ENCODE measurements at regions not wholly inside any gene's neighbourhood (a gene's known extent, or its start where the extent isn't known, plus 50 kb on each side); places are given as distances from the start of the nearest gene placed in this dataset.

DNA sequence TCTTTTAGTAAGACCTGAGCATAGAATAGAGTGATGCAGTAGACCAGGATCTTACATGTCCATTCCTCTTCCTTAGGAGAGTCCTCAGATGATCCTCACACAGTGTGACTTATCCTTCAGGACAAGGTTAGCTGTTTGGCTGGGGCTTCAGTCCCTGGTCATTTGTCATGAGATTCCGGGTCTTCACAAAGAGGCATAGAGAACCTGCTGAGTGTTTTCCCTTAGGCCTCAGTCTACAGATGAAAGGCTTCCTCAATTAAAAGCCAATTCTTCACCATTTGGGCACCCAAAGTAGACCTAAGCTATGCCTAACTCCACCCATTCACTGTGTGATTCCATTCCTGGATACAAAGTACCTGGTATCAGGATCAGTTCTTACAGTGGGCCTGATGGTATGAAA lies 329.8 kb upstream of the RUNX1 start:
- TF ChIP-seq, protein P1, sequence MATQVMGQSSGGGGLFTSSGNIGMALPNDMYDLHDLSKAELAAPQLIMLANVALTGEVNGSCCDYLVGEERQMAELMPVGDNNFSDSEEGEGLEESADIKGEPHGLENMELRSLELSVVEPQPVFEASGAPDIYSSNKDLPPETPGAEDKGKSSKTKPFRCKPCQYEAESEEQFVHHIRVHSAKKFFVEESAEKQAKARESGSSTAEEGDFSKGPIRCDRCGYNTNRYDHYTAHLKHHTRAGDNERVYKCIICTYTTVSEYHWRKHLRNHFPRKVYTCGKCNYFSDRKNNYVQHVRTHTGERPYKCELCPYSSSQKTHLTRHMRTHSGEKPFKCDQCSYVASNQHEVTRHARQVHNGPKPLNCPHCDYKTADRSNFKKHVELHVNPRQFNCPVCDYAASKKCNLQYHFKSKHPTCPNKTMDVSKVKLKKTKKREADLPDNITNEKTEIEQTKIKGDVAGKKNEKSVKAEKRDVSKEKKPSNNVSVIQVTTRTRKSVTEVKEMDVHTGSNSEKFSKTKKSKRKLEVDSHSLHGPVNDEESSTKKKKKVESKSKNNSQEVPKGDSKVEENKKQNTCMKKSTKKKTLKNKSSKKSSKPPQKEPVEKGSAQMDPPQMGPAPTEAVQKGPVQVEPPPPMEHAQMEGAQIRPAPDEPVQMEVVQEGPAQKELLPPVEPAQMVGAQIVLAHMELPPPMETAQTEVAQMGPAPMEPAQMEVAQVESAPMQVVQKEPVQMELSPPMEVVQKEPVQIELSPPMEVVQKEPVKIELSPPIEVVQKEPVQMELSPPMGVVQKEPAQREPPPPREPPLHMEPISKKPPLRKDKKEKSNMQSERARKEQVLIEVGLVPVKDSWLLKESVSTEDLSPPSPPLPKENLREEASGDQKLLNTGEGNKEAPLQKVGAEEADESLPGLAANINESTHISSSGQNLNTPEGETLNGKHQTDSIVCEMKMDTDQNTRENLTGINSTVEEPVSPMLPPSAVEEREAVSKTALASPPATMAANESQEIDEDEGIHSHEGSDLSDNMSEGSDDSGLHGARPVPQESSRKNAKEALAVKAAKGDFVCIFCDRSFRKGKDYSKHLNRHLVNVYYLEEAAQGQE (IDR thresholded peaks at IDR 0.05) = no peak
- TF ChIP-seq, protein P2, sequence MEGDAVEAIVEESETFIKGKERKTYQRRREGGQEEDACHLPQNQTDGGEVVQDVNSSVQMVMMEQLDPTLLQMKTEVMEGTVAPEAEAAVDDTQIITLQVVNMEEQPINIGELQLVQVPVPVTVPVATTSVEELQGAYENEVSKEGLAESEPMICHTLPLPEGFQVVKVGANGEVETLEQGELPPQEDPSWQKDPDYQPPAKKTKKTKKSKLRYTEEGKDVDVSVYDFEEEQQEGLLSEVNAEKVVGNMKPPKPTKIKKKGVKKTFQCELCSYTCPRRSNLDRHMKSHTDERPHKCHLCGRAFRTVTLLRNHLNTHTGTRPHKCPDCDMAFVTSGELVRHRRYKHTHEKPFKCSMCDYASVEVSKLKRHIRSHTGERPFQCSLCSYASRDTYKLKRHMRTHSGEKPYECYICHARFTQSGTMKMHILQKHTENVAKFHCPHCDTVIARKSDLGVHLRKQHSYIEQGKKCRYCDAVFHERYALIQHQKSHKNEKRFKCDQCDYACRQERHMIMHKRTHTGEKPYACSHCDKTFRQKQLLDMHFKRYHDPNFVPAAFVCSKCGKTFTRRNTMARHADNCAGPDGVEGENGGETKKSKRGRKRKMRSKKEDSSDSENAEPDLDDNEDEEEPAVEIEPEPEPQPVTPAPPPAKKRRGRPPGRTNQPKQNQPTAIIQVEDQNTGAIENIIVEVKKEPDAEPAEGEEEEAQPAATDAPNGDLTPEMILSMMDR (IDR thresholded peaks at IDR 0.05) = no peak
- TF ChIP-seq HES2 (IDR thresholded peaks at IDR 0.05) (no peak), POLR2A (IDR thresholded peaks at IDR 0.05; ENCODE audit: low read length) (no peak)

Measured in A549 (cell line).